OCI-LY7 (cell line): ENCODE measurements at regions not wholly inside any gene's neighbourhood (a gene's known extent, or its start where the extent isn't known, plus 50 kb on each side); places are given as distances from the start of the nearest gene placed in this dataset.

ENCODE experiments used
- CTCF ChIP-seq: fragments of 200-600 bp; sonication (generic); conservative IDR thresholded peaks from 2 replicates; pipeline ENCODE4 v1.5.1; 2014; ENCODE audit warnings: mild to moderate bottlenecking, antibody characterized with exemption, low read length, moderate library complexity, mixed read lengths
- EZH2phosphoT487 ChIP-seq: fragments of 200-600 bp; sonication (generic); IDR thresholded peaks from 2 replicates; pipeline ENCODE4 v1.6.1; 2018; ENCODE audit warnings: low read depth, borderline replicate concordance, mild to moderate bottlenecking, mixed run types, antibody characterized with exemption, low read length, moderate library complexity, mixed read lengths

GRCh38 chr3:106629215-106629832, 747.9 kb upstream of the CCDC54 start:
- no peak for TF ChIP-seq CTCF
- TF ChIP-seq EZH2phosphoT487, result no peak
